Suprapubic skin (tissue), 4 donors: ENCODE measurements at regions not wholly inside any gene's neighbourhood (a gene's known extent, or its start where the extent isn't known, plus 50 kb on each side); places are given as distances from the start of the nearest gene placed in this dataset.

Experiments used
- DNase-seq, 2 donors: peaks; one replicate each; pipeline ENCODE4 v3.0.0-alpha.2; 2019; ENCODE audit warnings: low spot score in 2 of 2
- H3K27ac ChIP-seq: fragments of 200-600 bp; sonication (generic); one replicate; pipeline ENCODE4 v1.5.1; 2019
- H3K27me3 ChIP-seq: fragments of 200-600 bp; sonication (generic); one replicate; pipeline ENCODE4 v1.5.1; 2019
- H3K36me3 ChIP-seq: fragments of 200-600 bp; sonication (generic); one replicate; pipeline ENCODE4 v1.5.1; 2019
- H3K4me1 ChIP-seq: fragments of 200-600 bp; sonication (generic); one replicate; pipeline ENCODE4 v1.5.1; 2019
- H3K4me3 ChIP-seq: fragments of 200-600 bp; sonication (generic); one replicate; pipeline ENCODE4 v1.5.1; 2019; ENCODE audit warnings: mild to moderate bottlenecking
- H3K9me3 ChIP-seq: fragments of 200-600 bp; sonication (generic); one replicate; pipeline ENCODE4 v1.5.1; 2019
- CTCF ChIP-seq, 2 donors: fragments of 200-600 bp in 1 of 2; fragments of 450-650 bp in 1 of 2; sonication (generic) in 1 of 2; IDR thresholded peaks; one replicate each; pipeline ENCODE4 v1.5.1; 2016 to 2019; ENCODE audit warnings: antibody characterized with exemption in 2 of 2, mild to moderate bottlenecking in 1 of 2, moderate library complexity in 1 of 2
- EP300 ChIP-seq: sonication (generic); formaldehyde crosslinking; IDR thresholded peaks from one replicate; pipeline ENCODE4 v1.6.1; 2017; ENCODE audit warnings: antibody characterized with exemption
- POLR2A ChIP-seq, 2 donors: fragments of 450-650 bp; IDR thresholded peaks; one replicate each; pipeline ENCODE4 v1.6.1; 2017; ENCODE audit warnings: antibody characterized with exemption in 2 of 2, mild to moderate bottlenecking in 2 of 2, moderate library complexity in 2 of 2
- POLR2AphosphoS5 ChIP-seq, 3 donors: sonication (generic); formaldehyde crosslinking; IDR thresholded peaks; one replicate each; pipeline ENCODE4 v1.6.1; 2017; ENCODE audit warnings: antibody characterized with exemption in 3 of 3
- WGBS: methylation state at CpG from one replicate; pipeline ENCODE4 v1.1.5; 2018; 5-methylcytosine and 5-hydroxymethylcytosine counted together

DNA sequence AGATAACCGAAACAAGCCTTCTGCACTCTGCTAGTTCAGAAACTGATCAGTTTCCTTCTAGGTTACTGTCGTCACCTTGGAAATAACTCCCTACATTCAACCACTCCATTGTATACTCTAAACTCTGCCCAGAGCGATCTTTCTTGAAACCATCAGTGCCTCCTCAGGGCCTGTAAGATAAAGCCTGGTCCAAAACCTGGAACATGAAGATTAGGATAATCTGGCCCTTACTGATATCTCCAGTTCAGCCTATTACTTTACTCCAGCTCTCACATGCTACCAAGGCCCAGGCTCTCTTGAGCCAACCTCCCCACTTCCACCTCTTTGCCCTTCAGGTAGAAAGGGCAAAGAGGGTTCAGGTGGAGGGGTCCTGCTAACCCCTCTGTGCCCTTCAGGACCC is 125.3 kb upstream of the RXFP2 start:
- H3K27ac ChIP-seq = no peak overlapping the region
- no peaks in the 10 kb centered on the region for H3K36me3 ChIP-seq
- no peak overlapping the region for H3K4me3 ChIP-seq
- H3K4me1 ChIP-seq = no peaks in the 10 kb centered on the region
- H3K9me3 ChIP-seq = no peaks in the 10 kb centered on the region
- TF ChIP-seq EP300 (no peak), POLR2A (IDR thresholded peaks at IDR 0.05) (no peak), CTCF (IDR thresholded peaks at IDR 0.05) (no peak), POLR2AphosphoS5 (IDR thresholded peaks at IDR 0.05) (no peak)
- DNase-seq = no peak
- no peaks in the 10 kb centered on the region for H3K27me3 ChIP-seq
- WGBS = 95% methylated on average over 3 of the region's 3 CpGs

DNA sequence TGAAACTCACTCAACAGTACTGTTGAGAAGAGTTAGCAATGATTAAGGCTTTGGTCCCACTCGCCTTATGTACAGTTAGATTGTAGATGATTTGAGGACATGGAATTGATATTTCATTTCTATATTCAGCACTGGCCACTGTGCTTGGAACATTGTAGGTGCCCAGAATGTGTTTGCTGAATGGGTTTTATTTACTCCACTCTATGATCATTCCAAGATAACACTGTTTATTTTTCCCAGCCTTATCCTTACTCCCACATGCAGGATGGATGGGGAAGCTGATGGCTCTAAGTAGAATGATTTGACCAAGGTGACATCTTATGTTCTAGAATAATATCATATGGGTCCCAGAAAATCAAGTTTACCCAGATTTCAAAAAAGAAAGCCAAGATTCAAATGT is 124.6 kb upstream of the RXFP2 start:
- no peak overlapping the region for H3K27ac ChIP-seq
- H3K4me3 ChIP-seq = no peak overlapping the region
- TF ChIP-seq CTCF (IDR thresholded peaks at IDR 0.05) (no peak), POLR2A (IDR thresholded peaks at IDR 0.05) (no peak), EP300 (no peak), POLR2AphosphoS5 (IDR thresholded peaks at IDR 0.05) (no peak)
- 89% methylated on average over 1 of the region's 1 CpG for WGBS
- no peaks in the 10 kb centered on the region for H3K9me3 ChIP-seq
- no peaks in the 10 kb centered on the region for H3K4me1 ChIP-seq
- no peak for DNase-seq
- H3K36me3 ChIP-seq = no peaks in the 10 kb centered on the region
- no peaks in the 10 kb centered on the region for H3K27me3 ChIP-seq

GRCh38 chr13:31625115-31625514 is 114.2 kb upstream of the RXFP2 start:
- Histone ChIP-seq H3K9me3 (no peaks in the 10 kb centered on the region), H3K36me3 (no peaks in the 10 kb centered on the region), H3K4me1 (peaks cover 4% of the 10 kb centered on the region), H3K27me3 (no peaks in the 10 kb centered on the region), H3K4me3 (no peak overlapping the region), H3K27ac (no peak overlapping the region)
- no peak for DNase-seq
- no peak for TF ChIP-seq POLR2A (IDR thresholded peaks at IDR 0.05)
- TF ChIP-seq CTCF (IDR thresholded peaks at IDR 0.05) = no peak
- no peak for TF ChIP-seq EP300
- TF ChIP-seq POLR2AphosphoS5 (IDR thresholded peaks at IDR 0.05) = no peak
- 87% methylated on average over 1 of the region's 1 CpG for WGBS

DNA sequence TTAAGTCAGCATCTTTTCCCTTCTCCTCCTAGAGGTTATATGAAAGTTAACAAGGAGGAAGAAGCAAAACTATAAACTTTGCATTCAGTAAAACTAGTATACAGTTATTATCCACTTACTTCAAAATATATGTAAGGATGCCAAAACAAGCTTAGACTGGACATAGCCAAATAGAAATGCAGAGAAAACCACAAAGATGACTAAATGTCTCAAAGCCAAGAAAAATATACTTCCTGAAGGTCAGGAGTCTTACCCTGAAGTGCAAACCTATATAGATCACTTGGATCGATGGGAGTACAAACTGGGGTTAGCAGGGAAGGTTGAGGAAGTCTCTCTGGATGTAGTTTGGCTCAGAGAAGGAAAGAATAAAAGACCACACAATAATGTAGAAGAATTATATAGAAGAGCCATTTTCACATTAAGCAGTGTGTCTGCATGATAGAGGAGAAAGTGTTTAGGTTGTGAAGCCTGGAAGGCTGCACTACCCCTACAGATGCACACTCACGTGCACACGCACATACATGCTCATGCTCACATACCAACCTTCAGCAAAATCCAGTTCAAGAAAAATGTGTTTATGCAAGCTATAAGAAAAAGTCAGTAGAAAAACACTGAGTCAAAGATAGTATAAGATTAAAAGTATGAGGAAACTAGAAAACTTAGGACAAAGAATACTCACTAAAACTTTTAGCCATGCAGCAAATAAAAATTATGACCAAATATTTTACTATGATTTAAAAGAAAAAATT is 112.1 kb upstream of the RXFP2 start:
- Histone ChIP-seq H3K9me3 (no peaks in the 10 kb centered on the region), H3K4me3 (no peak overlapping the region), H3K36me3 (no peaks in the 10 kb centered on the region), H3K27ac (no peak overlapping the region), H3K4me1 (peaks cover 4% of the 10 kb centered on the region), H3K27me3 (no peaks in the 10 kb centered on the region)
- 81% methylated on average over 3 of the region's 3 CpGs for WGBS
- no peak for TF ChIP-seq POLR2AphosphoS5 (IDR thresholded peaks at IDR 0.05)
- no peak for TF ChIP-seq CTCF (IDR thresholded peaks at IDR 0.05)
- TF ChIP-seq POLR2A (IDR thresholded peaks at IDR 0.05) = no peak
- TF ChIP-seq EP300 = no peak
- no peak for DNase-seq

DNA sequence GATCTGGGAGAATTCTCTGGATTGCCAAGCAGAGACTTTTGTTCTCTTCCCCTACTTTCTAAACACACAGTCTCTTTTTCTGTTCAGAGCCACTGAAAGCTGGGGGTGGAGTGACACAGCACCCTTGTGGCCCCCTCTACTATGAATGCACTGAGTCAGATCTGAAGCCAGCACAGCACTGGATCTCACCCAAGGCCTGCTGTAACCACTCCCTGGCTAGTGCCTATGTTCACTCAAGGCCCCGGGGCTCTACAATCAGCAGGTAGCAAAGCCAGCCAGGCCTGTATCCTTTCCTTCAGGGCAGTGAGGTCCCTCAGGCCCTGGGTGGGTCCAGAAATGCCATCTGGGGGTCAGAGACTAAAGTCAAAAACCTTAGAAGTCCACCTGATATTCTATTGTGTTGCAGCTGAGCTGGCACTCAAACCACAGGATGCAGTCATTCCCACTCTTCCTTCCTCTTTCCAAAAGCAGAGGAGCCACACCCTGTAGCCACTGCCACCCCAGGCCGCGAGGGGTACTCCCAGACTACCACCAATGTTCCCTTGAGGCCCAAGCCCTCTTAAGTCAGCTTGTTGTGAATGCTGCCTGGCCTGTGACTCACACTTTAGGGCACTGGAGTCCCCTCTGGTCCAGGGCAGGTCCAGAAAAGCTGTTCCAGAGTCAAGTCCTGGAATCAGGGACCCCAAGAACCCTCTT is 110.1 kb upstream of the RXFP2 start:
- no peak overlapping the region for H3K27ac ChIP-seq
- WGBS = 60% methylated on average over 2 of the region's 3 CpGs
- no peak overlapping the region for H3K4me3 ChIP-seq
- H3K36me3 ChIP-seq = no peaks in the 10 kb centered on the region
- no peaks in the 10 kb centered on the region for H3K9me3 ChIP-seq
- TF ChIP-seq EP300 = no peak
- TF ChIP-seq POLR2AphosphoS5 (IDR thresholded peaks at IDR 0.05) = no peak
- TF ChIP-seq POLR2A (IDR thresholded peaks at IDR 0.05) = no peak
- TF ChIP-seq CTCF (IDR thresholded peaks at IDR 0.05) = no peak
- peaks cover 4% of the 10 kb centered on the region for H3K4me1 ChIP-seq
- H3K27me3 ChIP-seq = no peaks in the 10 kb centered on the region
- DNase-seq = no peak
